A673 (cell line): ENCODE measurements at regions not wholly inside any gene's neighbourhood (a gene's known extent, or its start where the extent isn't known, plus 50 kb on each side); places are given as distances from the start of the nearest gene placed in this dataset.
"Not testable (repeated sequence)": the region's sequence is repeated elsewhere in the genome, so short reads cannot be mapped to it uniquely, and the experiment has no call there.

Experiments used
- EZH2 ChIP-seq: fragments of 200-600 bp; sonication (generic); IDR thresholded peaks from 2 replicates; pipeline ENCODE4 v1.6.1; 2017; ENCODE audit warnings: borderline replicate concordance, low read depth, mild to moderate bottlenecking, mixed read lengths, antibody characterized with exemption, low read length; ENCODE audit not compliant: poor library complexity, severe bottlenecking
- TF ChIP-seq, protein P1 (sequence below): fragments of 300-800, 200-600 bp; sonication (generic); conservative IDR thresholded peaks from 2 replicates; pipeline ENCODE4 v1.5.1; 2017; ENCODE audit warnings: low read depth, mild to moderate bottlenecking, antibody characterized with exemption, low read length, moderate library complexity, mixed read lengths

DNA sequence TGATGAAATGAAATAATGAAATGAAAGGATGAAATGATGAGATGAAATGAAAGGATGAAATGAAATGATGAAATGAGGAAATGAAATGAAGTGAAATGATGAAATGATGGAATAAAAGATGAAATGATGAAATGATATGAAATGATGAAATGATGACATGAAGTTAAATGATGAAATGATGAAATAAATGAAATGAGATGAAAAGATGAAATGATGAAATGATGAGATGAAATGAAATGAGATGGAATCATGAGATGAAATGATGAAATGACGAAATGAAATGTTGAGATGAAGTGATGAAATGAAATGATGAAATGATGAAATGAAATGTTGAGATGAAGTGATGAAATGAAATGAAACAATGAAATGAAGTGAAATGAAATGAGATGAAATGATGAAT is 638.3 kb downstream of the GOLGA6L6 start:
- TF ChIP-seq, protein P1, sequence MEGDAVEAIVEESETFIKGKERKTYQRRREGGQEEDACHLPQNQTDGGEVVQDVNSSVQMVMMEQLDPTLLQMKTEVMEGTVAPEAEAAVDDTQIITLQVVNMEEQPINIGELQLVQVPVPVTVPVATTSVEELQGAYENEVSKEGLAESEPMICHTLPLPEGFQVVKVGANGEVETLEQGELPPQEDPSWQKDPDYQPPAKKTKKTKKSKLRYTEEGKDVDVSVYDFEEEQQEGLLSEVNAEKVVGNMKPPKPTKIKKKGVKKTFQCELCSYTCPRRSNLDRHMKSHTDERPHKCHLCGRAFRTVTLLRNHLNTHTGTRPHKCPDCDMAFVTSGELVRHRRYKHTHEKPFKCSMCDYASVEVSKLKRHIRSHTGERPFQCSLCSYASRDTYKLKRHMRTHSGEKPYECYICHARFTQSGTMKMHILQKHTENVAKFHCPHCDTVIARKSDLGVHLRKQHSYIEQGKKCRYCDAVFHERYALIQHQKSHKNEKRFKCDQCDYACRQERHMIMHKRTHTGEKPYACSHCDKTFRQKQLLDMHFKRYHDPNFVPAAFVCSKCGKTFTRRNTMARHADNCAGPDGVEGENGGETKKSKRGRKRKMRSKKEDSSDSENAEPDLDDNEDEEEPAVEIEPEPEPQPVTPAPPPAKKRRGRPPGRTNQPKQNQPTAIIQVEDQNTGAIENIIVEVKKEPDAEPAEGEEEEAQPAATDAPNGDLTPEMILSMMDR: not testable (repeated sequence)
- TF ChIP-seq EZH2: not testable (repeated sequence)
